BJ (cell line): ENCODE measurements at regions not wholly inside any gene's neighbourhood (a gene's known extent, or its start where the extent isn't known, plus 50 kb on each side); places are given as distances from the start of the nearest gene placed in this dataset.
"Not testable (repeated sequence)": the region's sequence is repeated elsewhere in the genome, so short reads cannot be mapped to it uniquely, and the experiment has no call there.

ENCODE experiments used
- CTCF ChIA-PET: fragments of 350-600 bp; formaldehyde crosslinking; extraction: SDS; loops from one replicate; lab custom pipeline; 2021; ENCODE audit warnings: antibody characterized with exemption, inconsistent platforms; lab: Yijun Ruan, JAX
- POLR2A ChIA-PET: fragments of 300-600 bp; sonication (Branson Sonifier 250); formaldehyde crosslinking; extraction: SDS; loops from one replicate; lab custom pipeline; 2021; ENCODE audit warnings: antibody characterized with exemption; lab: Charles Lee
- DNase-seq: peaks from one replicate; pipeline ENCODE4 v3.0.0-alpha.2; 2011; ENCODE audit warnings: low read depth
- H3K27me3 ChIP-seq: 2 replicates; pipeline ENCODE4 v1.6.0; 2011; ENCODE audit warnings: low read length; ENCODE audit not compliant: control insufficient read depth, insufficient read depth
- H3K36me3 ChIP-seq: 2 replicates; pipeline ENCODE4 v1.5.1; 2011; ENCODE audit warnings: low read length; ENCODE audit not compliant: control insufficient read depth, insufficient read depth
- H3K4me3 ChIP-seq: 2 replicates; pipeline ENCODE4 v1.5.1; 2011; ENCODE audit warnings: low read depth, mild to moderate bottlenecking, control low read depth, low read length
- CTCF ChIP-seq: IDR thresholded peaks from 2 replicates; pipeline ENCODE4 v1.5.1; 2011; ENCODE audit warnings: low read depth, mild to moderate bottlenecking, control low read depth, inconsistent platforms, low read length, moderate library complexity; ENCODE audit not compliant: insufficient read depth

- CTCF ChIA-PET = no interaction called here
Measured at GRCh38 chr5:28603869-28604268, 1565.5 kb upstream of the CDH9 start.

GRCh38 chr5:28602429-28602828, 1564.0 kb upstream of the CDH9 start:
- no peak for TF ChIP-seq CTCF
- Histone ChIP-seq H3K36me3 (no peaks in the 10 kb centered on the region), H3K4me3 (no peak overlapping the region), H3K27me3 (no peaks in the 10 kb centered on the region)
- no peak for DNase-seq
- POLR2A ChIA-PET = no interaction called here
- CTCF ChIA-PET = no interaction called here

More at GRCh38 chr5:28603869-28604268, 1565.5 kb upstream of the CDH9 start:
- Histone ChIP-seq H3K4me3 (no peak overlapping the region), H3K27me3 (no peaks in the 10 kb centered on the region), H3K36me3 (no peaks in the 10 kb centered on the region)
- DNase-seq = no peak
- POLR2A ChIA-PET = no interaction called here
- TF ChIP-seq CTCF = no peak

GRCh38 chr5:28596707-28597106, 1558.3 kb upstream of the CDH9 start:
- CTCF ChIA-PET, H3K4me3 ChIP-seq, H3K36me3 ChIP-seq, H3K27me3 ChIP-seq, POLR2A ChIA-PET, DNase-seq: not testable (repeated sequence)

GRCh38 chr5:28580616-28581015, 1542.2 kb upstream of the CDH9 start:
- H3K4me3 ChIP-seq = no peak overlapping the region
- CTCF ChIA-PET = no interaction called here
- POLR2A ChIA-PET = no interaction called here
- no peak for DNase-seq
- H3K36me3 ChIP-seq = no peaks in the 10 kb centered on the region
- TF ChIP-seq CTCF = no peak
- no peaks in the 10 kb centered on the region for H3K27me3 ChIP-seq

- Histone ChIP-seq H3K27me3 (no peaks in the 10 kb centered on the region), H3K36me3 (no peaks in the 10 kb centered on the region), H3K4me3 (no peak overlapping the region)
- no peak for DNase-seq
- POLR2A ChIA-PET = no interaction called here
- CTCF ChIA-PET = no interaction called here
- no peak for TF ChIP-seq CTCF
Measured at GRCh38 chr5:28576022-28576421, 1537.6 kb upstream of the CDH9 start.

- CTCF ChIA-PET = no interaction called here
Measured at GRCh38 chr5:28575368-28575767, 1537.0 kb upstream of the CDH9 start.

More at GRCh38 chr5:28575368-28575767, 1537.0 kb upstream of the CDH9 start:
- Histone ChIP-seq H3K27me3 (no peaks in the 10 kb centered on the region), H3K4me3 (no peak overlapping the region), H3K36me3 (no peaks in the 10 kb centered on the region)
- POLR2A ChIA-PET = no interaction called here
- no peak for DNase-seq
- no peak for TF ChIP-seq CTCF
